Immature natural killer cell (primary cell): ENCODE measurements at regions not wholly inside any gene's neighbourhood (a gene's known extent, or its start where the extent isn't known, plus 50 kb on each side); places are given as distances from the start of the nearest gene placed in this dataset.

Source experiments
- DNase-seq, 3 donors: peaks; one replicate each; pipeline ENCODE4 v3.0.0; 2022; ENCODE audit warnings: mixed read lengths in 1 of 3
- H3K27ac Mint-ChIP-seq, 6 donors: one replicate each; pipeline ENCODE4 v1.8.0; 2020; ENCODE audit warnings: mixed read lengths in 6 of 6, mild to moderate bottlenecking in 5 of 6, inconsistent platforms in 4 of 6, moderate library complexity in 3 of 6
- H3K27me3 Mint-ChIP-seq, 3 donors: one replicate each; pipeline ENCODE4 v1.8.0; 2020 to 2021; ENCODE audit warnings: low read depth in 3 of 3, mild to moderate bottlenecking in 3 of 3, mixed read lengths in 3 of 3, moderate library complexity in 3 of 3, inconsistent platforms in 1 of 3
- H3K36me3 Mint-ChIP-seq, 3 donors: one replicate each; pipeline ENCODE4 v1.8.0; 2020; ENCODE audit warnings: mixed read lengths in 3 of 3, inconsistent platforms in 2 of 3, mild to moderate bottlenecking in 2 of 3
- H3K4me1 Mint-ChIP-seq, 2 donors: one replicate each; pipeline ENCODE4 v1.8.0; 2020; ENCODE audit warnings: inconsistent platforms in 2 of 2, mild to moderate bottlenecking in 2 of 2, mixed read lengths in 2 of 2, moderate library complexity in 1 of 2
- H3K4me3 Mint-ChIP-seq, 5 donors: one replicate each; pipeline ENCODE4 v1.8.0; 2020; ENCODE audit warnings: mild to moderate bottlenecking in 5 of 5, mixed read lengths in 5 of 5, inconsistent platforms in 3 of 5, moderate library complexity in 3 of 5
- H3K9me3 Mint-ChIP-seq, 6 donors: one replicate each; pipeline ENCODE4 v1.8.0; 2020; ENCODE audit warnings: mild to moderate bottlenecking in 6 of 6, mixed read lengths in 6 of 6, inconsistent platforms in 4 of 6, moderate library complexity in 3 of 6

GRCh38 chr13:65093357-65093756 lies 2136.8 kb downstream of the PCDH9 start:
- no peak for DNase-seq
- no peaks in the 10 kb centered on the region for H3K36me3 Mint-ChIP-seq
- peaks cover 0 to 7% (median under 1%) of the 10 kb centered on the region in 6 donors for H3K9me3 Mint-ChIP-seq
- H3K27ac Mint-ChIP-seq: no peak overlapping the region
- H3K4me1 Mint-ChIP-seq: no peaks in the 10 kb centered on the region
- H3K27me3 Mint-ChIP-seq: no peaks in the 10 kb centered on the region
- no peak overlapping the region for H3K4me3 Mint-ChIP-seq

- no peak overlapping the region for H3K27ac Mint-ChIP-seq
- H3K4me1 Mint-ChIP-seq: no peaks in the 10 kb centered on the region
- H3K9me3 Mint-ChIP-seq: peaks cover 0 to 7% (median 2%) of the 10 kb centered on the region in 6 donors
- H3K27me3 Mint-ChIP-seq: no peaks in the 10 kb centered on the region
- DNase-seq: no peak
- H3K4me3 Mint-ChIP-seq: no peak overlapping the region
- H3K36me3 Mint-ChIP-seq: no peaks in the 10 kb centered on the region
Observed at GRCh38 chr13:65091031-65091430, 2139.1 kb downstream of the PCDH9 start.

GRCh38 chr13:65090186-65090585 lies 2139.9 kb downstream of the PCDH9 start:
- Mint-ChIP-seq H3K27me3 (no peaks in the 10 kb centered on the region), H3K36me3 (no peaks in the 10 kb centered on the region), H3K4me3 (no peak overlapping the region), H3K27ac (no peak overlapping the region), H3K9me3 (peaks cover 0 to 7% (median 2%) of the 10 kb centered on the region in 6 donors), H3K4me1 (no peaks in the 10 kb centered on the region)
- DNase-seq: no peak

- H3K4me3 Mint-ChIP-seq: no peak overlapping the region
Observed at GRCh38 chr13:65088906-65089305, 2141.2 kb downstream of the PCDH9 start.

GRCh38 chr13:65085977-65086376 lies 2144.2 kb downstream of the PCDH9 start:
- DNase-seq: no peak
- Mint-ChIP-seq H3K27me3 (no peaks in the 10 kb centered on the region), H3K4me1 (no peaks in the 10 kb centered on the region), H3K9me3 (peaks cover 0 to 5% (median under 1%) of the 10 kb centered on the region in 6 donors), H3K27ac (no peak overlapping the region), H3K4me3 (no peak overlapping the region), H3K36me3 (no peaks in the 10 kb centered on the region)

More at GRCh38 chr13:65088906-65089305, 2141.2 kb downstream of the PCDH9 start:
- Mint-ChIP-seq H3K9me3 (peaks cover 0 to 7% (median 1%) of the 10 kb centered on the region in 6 donors), H3K27ac (no peak overlapping the region), H3K36me3 (no peaks in the 10 kb centered on the region), H3K27me3 (no peaks in the 10 kb centered on the region), H3K4me1 (no peaks in the 10 kb centered on the region)
- no peak for DNase-seq

- Mint-ChIP-seq H3K27ac (no peak overlapping the region), H3K4me3 (no peak overlapping the region), H3K36me3 (peaks cover 0 to 3% (median 0%) of the 10 kb centered on the region in 3 donors), H3K9me3 (peaks cover 0 to 16% (median 6%) of the 10 kb centered on the region in 6 donors), H3K4me1 (no peaks in the 10 kb centered on the region), H3K27me3 (peaks cover 0 to 3% (median 0%) of the 10 kb centered on the region in 3 donors)
- DNase-seq: no peak
Observed at GRCh38 chr13:65074248-65074647, 2155.9 kb downstream of the PCDH9 start.

GRCh38 chr13:65064967-65065366 lies 2165.2 kb downstream of the PCDH9 start:
- no peak overlapping the region for H3K27ac Mint-ChIP-seq
- no peaks in the 10 kb centered on the region for H3K27me3 Mint-ChIP-seq
- H3K9me3 Mint-ChIP-seq: peaks cover 0 to 15% (median 7%) of the 10 kb centered on the region in 6 donors
- no peak overlapping the region for H3K4me3 Mint-ChIP-seq
- H3K4me1 Mint-ChIP-seq: no peaks in the 10 kb centered on the region
- H3K36me3 Mint-ChIP-seq: peaks cover 0 to 3% (median 0%) of the 10 kb centered on the region in 3 donors
- DNase-seq: no peak

GRCh38 chr13:65063753-65064152 lies 2166.4 kb downstream of the PCDH9 start:
- Mint-ChIP-seq H3K27me3 (no peaks in the 10 kb centered on the region), H3K4me1 (no peaks in the 10 kb centered on the region), H3K27ac (no peak overlapping the region), H3K36me3 (peaks cover 0 to 3% (median 0%) of the 10 kb centered on the region in 3 donors), H3K4me3 (no peak overlapping the region), H3K9me3 (peaks cover 0 to 17% (median 6%) of the 10 kb centered on the region in 6 donors)
- DNase-seq: no peak

GRCh38 chr13:65057986-65058385 lies 2172.2 kb downstream of the PCDH9 start:
- peaks cover 0 to 3% (median 0%) of the 10 kb centered on the region in 3 donors for H3K36me3 Mint-ChIP-seq
- peaks cover 0 to 2% (median 0%) of the 10 kb centered on the region in 3 donors for H3K27me3 Mint-ChIP-seq
- H3K9me3 Mint-ChIP-seq: peaks cover 0 to 44% (median 7%) of the 10 kb centered on the region in 6 donors
- no peak overlapping the region for H3K4me3 Mint-ChIP-seq
- DNase-seq: no peak
- H3K27ac Mint-ChIP-seq: no peak overlapping the region
- no peaks in the 10 kb centered on the region for H3K4me1 Mint-ChIP-seq

GRCh38 chr13:65054277-65054676 lies 2175.9 kb downstream of the PCDH9 start:
- Mint-ChIP-seq H3K4me3 (no peak overlapping the region), H3K27me3 (peaks cover 0 to 2% (median 0%) of the 10 kb centered on the region in 3 donors), H3K27ac (no peak overlapping the region)

GRCh38 chr13:65036999-65037398 lies 2193.1 kb downstream of the PCDH9 start:
- Mint-ChIP-seq H3K27me3 (peaks cover 0 to 1% (median 0%) of the 10 kb centered on the region in 3 donors), H3K4me3 (no peak overlapping the region), H3K9me3 (peaks cover 5 to 45% (median 12%) of the 10 kb centered on the region in 6 donors), H3K36me3 (no peaks in the 10 kb centered on the region), H3K27ac (no peak overlapping the region), H3K4me1 (no peaks in the 10 kb centered on the region)
- no peak for DNase-seq

More at GRCh38 chr13:65054277-65054676, 2175.9 kb downstream of the PCDH9 start:
- H3K9me3 Mint-ChIP-seq: peaks cover 0 to 30% (median 4%) of the 10 kb centered on the region in 6 donors
- no peak for DNase-seq
- no peaks in the 10 kb centered on the region for H3K4me1 Mint-ChIP-seq
- no peaks in the 10 kb centered on the region for H3K36me3 Mint-ChIP-seq

GRCh38 chr13:65035302-65035701 lies 2194.8 kb downstream of the PCDH9 start:
- peaks cover 0 to 1% (median 0%) of the 10 kb centered on the region in 3 donors for H3K27me3 Mint-ChIP-seq
- no peak for DNase-seq
- H3K9me3 Mint-ChIP-seq: peaks cover 5 to 57% (median 17%) of the 10 kb centered on the region in 6 donors
- no peaks in the 10 kb centered on the region for H3K4me1 Mint-ChIP-seq
- no peaks in the 10 kb centered on the region for H3K36me3 Mint-ChIP-seq
- H3K4me3 Mint-ChIP-seq: no peak overlapping the region
- H3K27ac Mint-ChIP-seq: no peak overlapping the region

GRCh38 chr13:65034266-65034665 lies 2195.9 kb downstream of the PCDH9 start:
- DNase-seq: no peak
- H3K9me3 Mint-ChIP-seq: peaks cover 5 to 58% (median 17%) of the 10 kb centered on the region in 6 donors

GRCh38 chr13:65032825-65033224 lies 2197.3 kb downstream of the PCDH9 start:
- Mint-ChIP-seq H3K27me3 (peaks cover 0 to 1% (median 0%) of the 10 kb centered on the region in 3 donors), H3K27ac (no peak overlapping the region), H3K4me1 (no peaks in the 10 kb centered on the region), H3K36me3 (no peaks in the 10 kb centered on the region), H3K4me3 (no peak overlapping the region), H3K9me3 (peaks cover 5 to 61% (median 17%) of the 10 kb centered on the region in 6 donors)
- no peak for DNase-seq

More at GRCh38 chr13:65034266-65034665, 2195.9 kb downstream of the PCDH9 start:
- Mint-ChIP-seq H3K27me3 (peaks cover 0 to 1% (median 0%) of the 10 kb centered on the region in 3 donors), H3K27ac (no peak overlapping the region), H3K4me3 (no peak overlapping the region), H3K36me3 (no peaks in the 10 kb centered on the region), H3K4me1 (no peaks in the 10 kb centered on the region)

- Mint-ChIP-seq H3K9me3 (peaks cover 6 to 39% (median 16%) of the 10 kb centered on the region in 6 donors), H3K36me3 (no peaks in the 10 kb centered on the region), H3K27me3 (peaks cover 0 to 1% (median 0%) of the 10 kb centered on the region in 3 donors), H3K4me3 (no peak overlapping the region), H3K27ac (no peak overlapping the region), H3K4me1 (no peaks in the 10 kb centered on the region)
- DNase-seq: no peak
Observed at GRCh38 chr13:65028101-65028500, 2202.0 kb downstream of the PCDH9 start.
